Tibial nerve (tissue), 4 donors: ENCODE measurements at regions not wholly inside any gene's neighbourhood (a gene's known extent, or its start where the extent isn't known, plus 50 kb on each side); places are given as distances from the start of the nearest gene placed in this dataset.

Experiments used
- DNase-seq, 2 donors: peaks; one replicate each; pipeline ENCODE4 v3.0.0-alpha.2; 2019; ENCODE audit warnings: low spot score in 2 of 2
- H3K27ac ChIP-seq, 4 donors: fragments of 200-600 bp; sonication (generic) in 3 of 4; one replicate each; pipeline ENCODE4 v1.5.1; 2017 to 2019; ENCODE audit warnings: mild to moderate bottlenecking in 1 of 4
- H3K27me3 ChIP-seq, 2 donors: fragments of 200-600 bp; sonication (generic) in 1 of 2; one replicate each; pipeline versions ENCODE4 v1.5.1 to v1.6.0; 2017 to 2019
- H3K36me3 ChIP-seq, 3 donors: fragments of 200-600 bp; sonication (generic); one replicate each; pipeline ENCODE4 v1.5.1; 2018 to 2019
- H3K4me1 ChIP-seq, 4 donors: fragments of 200-600 bp; sonication (generic) in 3 of 4; one replicate each; pipeline ENCODE4 v1.5.1; 2017 to 2019
- H3K4me3 ChIP-seq, 4 donors: fragments of 200-600 bp; sonication (generic) in 3 of 4; one replicate each; pipeline ENCODE4 v1.5.1; 2017 to 2019; ENCODE audit warnings: mild to moderate bottlenecking in 1 of 4, moderate library complexity in 1 of 4
- H3K9me3 ChIP-seq, 4 donors: fragments of 200-600 bp; sonication (generic) in 3 of 4; one replicate each; pipeline ENCODE4 v1.5.1; 2017 to 2019
- EP300 ChIP-seq, 2 donors: sonication (generic); formaldehyde crosslinking; IDR thresholded peaks; one replicate each; pipeline ENCODE4 v1.6.1; 2017; ENCODE audit warnings: antibody characterized with exemption in 2 of 2, mild to moderate bottlenecking in 1 of 2
- POLR2A ChIP-seq, 2 donors: fragments of 450-650 bp; IDR thresholded peaks; one replicate each; pipeline ENCODE4 v1.6.1; 2017; ENCODE audit warnings: antibody characterized with exemption in 2 of 2, mild to moderate bottlenecking in 2 of 2, moderate library complexity in 2 of 2
- WGBS, 2 donors: methylation state at CpG; one replicate each; pipeline ENCODE4 v1.1.5; 2018; 5-methylcytosine and 5-hydroxymethylcytosine counted together
- TF ChIP-seq, protein P1 (sequence below), 5 experiments: fragments of 200-600 bp in 3 of 5; fragments of 450-650 bp in 2 of 5; sonication (generic) in 3 of 5; IDR thresholded peaks; one replicate each; pipeline ENCODE4 v1.5.1; 2016 to 2019; ENCODE audit warnings: antibody characterized with exemption in 5 of 5, mild to moderate bottlenecking in 3 of 5, moderate library complexity in 2 of 5

DNA sequence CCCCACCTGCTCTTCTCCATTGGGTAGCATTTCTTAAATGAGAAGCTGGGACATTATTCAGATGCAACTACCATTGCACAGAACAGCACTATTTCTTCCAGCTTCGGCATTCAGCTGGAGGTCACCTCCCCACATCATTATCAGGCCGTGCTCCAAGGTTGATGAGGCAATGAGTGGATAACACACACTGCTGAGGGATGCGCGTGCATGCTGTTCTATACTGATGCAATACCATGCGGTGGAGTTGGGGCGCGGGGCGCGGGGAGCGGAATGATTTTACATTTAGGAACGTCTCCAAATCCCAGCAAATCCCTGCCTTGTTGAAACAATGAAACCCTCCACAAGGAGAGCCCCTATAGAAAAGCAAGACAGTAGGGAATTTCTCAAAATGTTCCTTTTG, 283.4 kb downstream of the GRIN2B start:
- TF ChIP-seq, protein P1, sequence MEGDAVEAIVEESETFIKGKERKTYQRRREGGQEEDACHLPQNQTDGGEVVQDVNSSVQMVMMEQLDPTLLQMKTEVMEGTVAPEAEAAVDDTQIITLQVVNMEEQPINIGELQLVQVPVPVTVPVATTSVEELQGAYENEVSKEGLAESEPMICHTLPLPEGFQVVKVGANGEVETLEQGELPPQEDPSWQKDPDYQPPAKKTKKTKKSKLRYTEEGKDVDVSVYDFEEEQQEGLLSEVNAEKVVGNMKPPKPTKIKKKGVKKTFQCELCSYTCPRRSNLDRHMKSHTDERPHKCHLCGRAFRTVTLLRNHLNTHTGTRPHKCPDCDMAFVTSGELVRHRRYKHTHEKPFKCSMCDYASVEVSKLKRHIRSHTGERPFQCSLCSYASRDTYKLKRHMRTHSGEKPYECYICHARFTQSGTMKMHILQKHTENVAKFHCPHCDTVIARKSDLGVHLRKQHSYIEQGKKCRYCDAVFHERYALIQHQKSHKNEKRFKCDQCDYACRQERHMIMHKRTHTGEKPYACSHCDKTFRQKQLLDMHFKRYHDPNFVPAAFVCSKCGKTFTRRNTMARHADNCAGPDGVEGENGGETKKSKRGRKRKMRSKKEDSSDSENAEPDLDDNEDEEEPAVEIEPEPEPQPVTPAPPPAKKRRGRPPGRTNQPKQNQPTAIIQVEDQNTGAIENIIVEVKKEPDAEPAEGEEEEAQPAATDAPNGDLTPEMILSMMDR (IDR thresholded peaks at IDR 0.05), result no peak
- TF ChIP-seq EP300 (IDR thresholded peaks at IDR 0.05) (no peak), POLR2A (IDR thresholded peaks at IDR 0.05) (no peak)
- DNase-seq, result no peak
- WGBS, 2 donors, result 86 to 87% methylated on average over 11 of the region's 11 CpGs
- no peaks in the 10 kb centered on the region for H3K9me3 ChIP-seq
- no peak overlapping the region for H3K4me3 ChIP-seq
- no peak overlapping the region for H3K27ac ChIP-seq
- H3K36me3 ChIP-seq, result no peaks in the 10 kb centered on the region
- H3K4me1 ChIP-seq, result no peaks in the 10 kb centered on the region
- no peaks in the 10 kb centered on the region for H3K27me3 ChIP-seq

- H3K27me3 ChIP-seq, result no peaks in the 10 kb centered on the region
- H3K27ac ChIP-seq, result no peak overlapping the region
Measured at GRCh38 chr12:13695781-13696180, 285.6 kb downstream of the GRIN2B start.

DNA sequence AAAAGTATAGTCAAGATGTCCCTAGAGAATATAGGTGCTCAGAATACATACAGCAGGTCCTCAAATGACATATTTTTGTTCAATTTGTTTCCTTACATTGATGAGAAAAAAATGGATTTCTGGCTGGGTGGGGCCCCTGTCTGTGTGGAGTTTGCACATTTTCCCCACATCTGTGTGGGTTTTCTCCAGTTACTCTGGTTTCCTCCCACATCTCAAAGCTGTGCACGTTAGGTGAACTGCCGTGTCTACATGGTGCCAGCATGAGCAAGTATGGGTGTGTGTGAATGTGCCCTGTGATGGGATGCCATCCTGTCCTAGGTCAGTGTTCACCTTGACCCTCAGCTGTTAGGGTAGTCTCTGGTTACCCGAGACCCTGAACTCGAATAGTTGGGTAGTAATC, 289.1 kb downstream of the GRIN2B start:
- no peaks in the 10 kb centered on the region for H3K9me3 ChIP-seq
- WGBS, 2 donors, result 92 to 93% methylated on average over 4 of the region's 4 CpGs
- H3K27me3 ChIP-seq, result no peaks in the 10 kb centered on the region
- TF ChIP-seq POLR2A (IDR thresholded peaks at IDR 0.05) (no peak), EP300 (IDR thresholded peaks at IDR 0.05) (no peak)
- TF ChIP-seq, protein P1 (IDR thresholded peaks at IDR 0.05), result no peak
- no peaks in the 10 kb centered on the region for H3K4me1 ChIP-seq
- H3K27ac ChIP-seq, result no peak overlapping the region
- DNase-seq, result no peak
- H3K36me3 ChIP-seq, result no peaks in the 10 kb centered on the region
- H3K4me3 ChIP-seq, result no peak overlapping the region

More at GRCh38 chr12:13695781-13696180, 285.6 kb downstream of the GRIN2B start:
- H3K9me3 ChIP-seq, result no peaks in the 10 kb centered on the region
- TF ChIP-seq EP300 (IDR thresholded peaks at IDR 0.05), result no peak
- TF ChIP-seq, protein P1 (IDR thresholded peaks at IDR 0.05), result no peak
- TF ChIP-seq POLR2A (IDR thresholded peaks at IDR 0.05), result no peak
- 71 to 93% methylated on average over 2 of the region's 2 CpGs for WGBS, 2 donors
- DNase-seq, result no peak
- no peaks in the 10 kb centered on the region for H3K4me1 ChIP-seq
- no peak overlapping the region for H3K4me3 ChIP-seq
- no peaks in the 10 kb centered on the region for H3K36me3 ChIP-seq

DNA sequence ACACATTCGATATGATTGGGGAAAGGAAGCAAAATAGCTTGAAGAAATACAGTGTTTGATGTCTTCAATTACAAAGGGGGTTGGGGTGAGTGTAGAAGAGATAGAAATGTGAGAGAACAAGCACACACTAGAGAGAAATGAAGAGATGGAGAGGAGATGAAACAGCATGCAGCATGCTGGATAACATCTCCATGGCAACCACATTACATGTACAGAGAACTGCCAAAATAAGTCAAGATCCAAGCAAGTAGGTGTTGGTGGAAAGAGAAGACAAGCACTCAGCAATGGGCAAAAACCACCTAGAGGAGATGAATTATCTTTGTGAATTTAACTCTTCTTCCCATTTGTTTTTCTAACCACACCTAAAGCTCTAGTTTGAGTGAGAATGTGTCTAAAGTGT, 289.8 kb downstream of the GRIN2B start:
- no peaks in the 10 kb centered on the region for H3K4me1 ChIP-seq
- no peaks in the 10 kb centered on the region for H3K9me3 ChIP-seq
- no peaks in the 10 kb centered on the region for H3K36me3 ChIP-seq
- no peak overlapping the region for H3K27ac ChIP-seq
- WGBS, 2 donors, result 87 to 94% methylated on average over 1 of the region's 1 CpG
- no peak for TF ChIP-seq EP300 (IDR thresholded peaks at IDR 0.05)
- no peak for TF ChIP-seq POLR2A (IDR thresholded peaks at IDR 0.05)
- TF ChIP-seq, protein P1 (IDR thresholded peaks at IDR 0.05), result no peak
- no peaks in the 10 kb centered on the region for H3K27me3 ChIP-seq
- DNase-seq, result no peak
- no peak overlapping the region for H3K4me3 ChIP-seq

DNA sequence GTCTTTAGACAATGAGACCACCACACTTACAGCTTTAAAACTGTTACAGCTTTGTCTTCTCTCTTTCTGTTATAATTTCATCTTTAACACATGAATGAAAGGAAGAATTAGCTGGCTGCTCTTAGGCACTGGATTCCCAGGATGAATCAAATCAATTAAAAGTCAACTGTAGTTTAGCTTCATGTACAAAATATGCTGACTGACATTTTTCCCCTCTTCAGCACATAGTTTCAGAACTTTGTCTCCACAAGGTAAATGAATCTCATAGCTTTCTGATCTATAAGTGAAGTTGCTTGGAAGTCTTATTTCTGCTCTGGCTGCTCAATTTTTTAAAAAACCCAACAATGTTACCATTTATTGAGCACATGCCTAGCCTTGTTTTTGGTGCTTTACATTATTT, 293.8 kb downstream of the GRIN2B start:
- Histone ChIP-seq H3K27ac (no peak overlapping the region), H3K4me1 (no peaks in the 10 kb centered on the region), H3K9me3 (no peaks in the 10 kb centered on the region), H3K36me3 (no peaks in the 10 kb centered on the region), H3K4me3 (no peak overlapping the region), H3K27me3 (no peaks in the 10 kb centered on the region)
- no peak for DNase-seq
- TF ChIP-seq, protein P1 (IDR thresholded peaks at IDR 0.05), result no peak
- TF ChIP-seq POLR2A (IDR thresholded peaks at IDR 0.05), result no peak
- TF ChIP-seq EP300 (IDR thresholded peaks at IDR 0.05), result no peak
